OCI-LY3 (cell line): ENCODE measurements at regions not wholly inside any gene's neighbourhood (a gene's known extent, or its start where the extent isn't known, plus 50 kb on each side); places are given as distances from the start of the nearest gene placed in this dataset.
"Not testable (repeated sequence)": the region's sequence is repeated elsewhere in the genome, so short reads cannot be mapped to it uniquely, and the experiment has no call there.

ENCODE experiments used
- H2AFZ ChIP-seq: fragments of 200-600, 300-600 bp; shearing (Covaris generic); 2 replicates; pipeline ENCODE4 v1.6.0; 2014; ENCODE audit warnings: antibody characterized with exemption, low read depth, low read length
- H3K27ac ChIP-seq: fragments of 200-600, 300-600 bp; sonication (generic); 2 replicates; pipeline ENCODE4 v1.5.1; 2014; ENCODE audit warnings: mild to moderate bottlenecking, low read length, moderate library complexity, mixed read lengths
- H3K27me3 ChIP-seq: fragments of 200-600, 300-600 bp; sonication (generic); 2 replicates; pipeline ENCODE4 v1.6.1; 2014; ENCODE audit warnings: low read depth, low read length, mixed read lengths
- H3K36me3 ChIP-seq: fragments of 200-600, 300-600 bp; sonication (generic); replicated peaks from 2 replicates; pipeline ENCODE3; 2014; ENCODE audit warnings: low read depth, low read length, mixed read lengths
- H3K4me1 ChIP-seq: fragments of 300-600, 200-600 bp; sonication (generic); 2 replicates; pipeline ENCODE4 v1.6.1; 2014; ENCODE audit warnings: low read length, mixed read lengths
- H3K4me2 ChIP-seq: fragments of 200-600, 300-600 bp; sonication (generic); 2 replicates; pipeline ENCODE4 v1.6.1; 2014; ENCODE audit warnings: low read length, mixed read lengths
- H3K4me3 ChIP-seq: fragments of 300-600, 200-600 bp; sonication (generic); 2 replicates; pipeline ENCODE4 v1.5.1; 2014; ENCODE audit warnings: antibody characterized with exemption, mild to moderate bottlenecking, low read length, moderate library complexity
- H3K79me2 ChIP-seq: fragments of 300-600, 200-600 bp; shearing (Covaris generic); 2 replicates; pipeline ENCODE4 v1.6.1; 2014; ENCODE audit warnings: mild to moderate bottlenecking, low read length, mixed read lengths
- H3K9ac ChIP-seq: fragments of 300-600, 200-600 bp; shearing (Covaris generic); 2 replicates; pipeline ENCODE4 v1.6.0; 2014; ENCODE audit warnings: mild to moderate bottlenecking, low read length, moderate library complexity
- H3K9me3 ChIP-seq: fragments of 200-600, 300-600 bp; shearing (Covaris generic); 2 replicates; pipeline ENCODE4 v1.6.1; 2014; ENCODE audit warnings: low read length, mixed read lengths; ENCODE audit not compliant: insufficient read depth
- H4K20me1 ChIP-seq: fragments of 200-600, 300-600 bp; sonication (generic); 2 replicates; pipeline ENCODE4 v1.6.1; 2016; ENCODE audit warnings: low read length, mixed read lengths; ENCODE audit not compliant: insufficient read depth
- EZH2phosphoT487 ChIP-seq: fragments of 200-600 bp; shearing (Covaris generic); IDR thresholded peaks from 2 replicates; pipeline ENCODE4 v1.6.1; 2018; ENCODE audit warnings: antibody characterized with exemption, mixed run types, low read depth
- TF ChIP-seq, protein P1 (sequence below): fragments of 200-600, 300-600 bp; sonication (generic); IDR thresholded peaks from 2 replicates; pipeline ENCODE4 v1.5.1; 2014; ENCODE audit warnings: antibody characterized with exemption, low read length, low read depth

DNA sequence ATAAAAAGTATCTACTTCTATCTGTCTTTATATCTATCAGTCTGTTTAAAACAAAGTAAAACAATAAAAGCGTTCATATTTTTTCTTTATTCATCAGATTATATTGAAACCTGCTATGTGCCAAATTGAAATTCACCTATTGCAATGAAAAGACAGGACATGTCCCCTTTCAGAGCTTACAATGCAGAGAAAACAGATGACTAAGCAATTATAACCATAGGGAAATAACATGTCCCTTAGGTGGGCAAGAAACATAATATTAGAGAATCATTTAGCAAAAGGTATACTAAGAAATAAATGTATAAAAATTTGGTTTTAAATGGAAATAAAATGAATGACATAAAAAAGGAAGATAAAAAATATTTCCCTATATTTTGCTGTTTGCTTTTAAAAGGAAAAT, 1421.3 kb downstream of the FSCB start:
- Histone ChIP-seq H4K20me1 (no peaks in the 10 kb centered on the region), H3K9ac (no peak overlapping the region), H3K79me2 (no peaks in the 10 kb centered on the region), H3K36me3 (no peaks in the 10 kb centered on the region), H3K4me3 (no peak overlapping the region), H3K9me3 (no peaks in the 10 kb centered on the region), H3K4me1 (no peaks in the 10 kb centered on the region), H3K27me3 (no peaks in the 10 kb centered on the region), H3K27ac (no peak overlapping the region), H3K4me2 (no peak overlapping the region), H2AFZ (no peak overlapping the region)
- TF ChIP-seq EZH2phosphoT487, result no peak
- TF ChIP-seq, protein P1, sequence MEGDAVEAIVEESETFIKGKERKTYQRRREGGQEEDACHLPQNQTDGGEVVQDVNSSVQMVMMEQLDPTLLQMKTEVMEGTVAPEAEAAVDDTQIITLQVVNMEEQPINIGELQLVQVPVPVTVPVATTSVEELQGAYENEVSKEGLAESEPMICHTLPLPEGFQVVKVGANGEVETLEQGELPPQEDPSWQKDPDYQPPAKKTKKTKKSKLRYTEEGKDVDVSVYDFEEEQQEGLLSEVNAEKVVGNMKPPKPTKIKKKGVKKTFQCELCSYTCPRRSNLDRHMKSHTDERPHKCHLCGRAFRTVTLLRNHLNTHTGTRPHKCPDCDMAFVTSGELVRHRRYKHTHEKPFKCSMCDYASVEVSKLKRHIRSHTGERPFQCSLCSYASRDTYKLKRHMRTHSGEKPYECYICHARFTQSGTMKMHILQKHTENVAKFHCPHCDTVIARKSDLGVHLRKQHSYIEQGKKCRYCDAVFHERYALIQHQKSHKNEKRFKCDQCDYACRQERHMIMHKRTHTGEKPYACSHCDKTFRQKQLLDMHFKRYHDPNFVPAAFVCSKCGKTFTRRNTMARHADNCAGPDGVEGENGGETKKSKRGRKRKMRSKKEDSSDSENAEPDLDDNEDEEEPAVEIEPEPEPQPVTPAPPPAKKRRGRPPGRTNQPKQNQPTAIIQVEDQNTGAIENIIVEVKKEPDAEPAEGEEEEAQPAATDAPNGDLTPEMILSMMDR, result no peak

DNA sequence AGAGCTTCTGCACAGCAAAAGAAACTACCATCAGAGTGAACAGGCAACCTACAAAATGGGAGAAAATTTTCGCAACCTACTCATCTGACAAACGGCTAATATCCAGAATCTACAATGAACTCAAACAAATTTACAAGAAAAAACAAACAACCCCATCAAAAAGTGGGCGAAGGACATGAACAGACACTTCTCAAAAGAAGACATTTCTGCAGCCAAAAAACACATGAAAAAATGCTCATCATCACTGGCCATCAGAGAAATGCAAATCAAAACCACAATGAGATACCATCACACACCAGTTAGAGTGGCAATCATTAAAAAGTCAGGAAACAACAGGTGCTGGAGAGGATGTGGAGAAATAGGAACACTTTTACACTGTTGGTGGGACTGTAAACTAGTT, 1439.7 kb downstream of the FSCB start:
- not testable (repeated sequence) for H3K27ac ChIP-seq, H3K36me3 ChIP-seq, H4K20me1 ChIP-seq, H3K27me3 ChIP-seq, H3K79me2 ChIP-seq, H3K4me3 ChIP-seq, H2AFZ ChIP-seq, H3K9me3 ChIP-seq, H3K4me2 ChIP-seq, H3K9ac ChIP-seq, H3K4me1 ChIP-seq

DNA sequence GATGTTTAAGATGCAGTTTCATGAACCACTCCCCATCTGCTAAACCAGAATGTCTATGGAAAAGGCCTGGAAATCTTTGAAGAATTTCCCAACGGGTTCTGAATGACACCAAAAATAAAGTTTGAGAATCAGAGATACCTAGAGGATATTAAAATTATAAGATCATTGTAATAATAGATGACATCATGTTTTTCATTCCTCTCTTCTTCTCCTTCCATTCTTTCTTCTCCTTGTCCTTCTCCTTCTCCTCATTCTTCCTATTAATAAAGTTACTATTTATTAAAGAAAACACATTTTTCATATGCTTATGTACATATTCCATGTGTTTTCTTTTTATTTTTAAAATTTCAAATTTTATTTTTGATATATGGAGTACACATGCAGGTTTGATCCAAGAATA, 1449.4 kb downstream of the LRFN5 start:
- Histone ChIP-seq H2AFZ (no peak overlapping the region), H3K79me2 (no peaks in the 10 kb centered on the region), H3K36me3 (no peaks in the 10 kb centered on the region), H3K4me1 (no peaks in the 10 kb centered on the region), H3K27ac (no peak overlapping the region), H3K27me3 (no peaks in the 10 kb centered on the region), H4K20me1 (no peaks in the 10 kb centered on the region), H3K4me2 (no peak overlapping the region), H3K9ac (no peak overlapping the region), H3K4me3 (no peak overlapping the region), H3K9me3 (no peaks in the 10 kb centered on the region)
- TF ChIP-seq, protein P1, result no peak
- TF ChIP-seq EZH2phosphoT487, result no peak

- no peaks in the 10 kb centered on the region for H3K79me2 ChIP-seq
- no peak overlapping the region for H3K4me3 ChIP-seq
- no peak for TF ChIP-seq EZH2phosphoT487
- TF ChIP-seq, protein P1, result no peak
- no peaks in the 10 kb centered on the region for H4K20me1 ChIP-seq
- H3K36me3 ChIP-seq, result no peaks in the 10 kb centered on the region
- no peak overlapping the region for H3K4me2 ChIP-seq
- no peaks in the 10 kb centered on the region for H3K4me1 ChIP-seq
- no peak overlapping the region for H2AFZ ChIP-seq
- no peaks in the 10 kb centered on the region for H3K9me3 ChIP-seq
- no peaks in the 10 kb centered on the region for H3K27me3 ChIP-seq
- no peak overlapping the region for H3K9ac ChIP-seq
- no peak overlapping the region for H3K27ac ChIP-seq
Measured at GRCh38 chr14:43052897-43053296, 1446.2 kb downstream of the LRFN5 start.

DNA sequence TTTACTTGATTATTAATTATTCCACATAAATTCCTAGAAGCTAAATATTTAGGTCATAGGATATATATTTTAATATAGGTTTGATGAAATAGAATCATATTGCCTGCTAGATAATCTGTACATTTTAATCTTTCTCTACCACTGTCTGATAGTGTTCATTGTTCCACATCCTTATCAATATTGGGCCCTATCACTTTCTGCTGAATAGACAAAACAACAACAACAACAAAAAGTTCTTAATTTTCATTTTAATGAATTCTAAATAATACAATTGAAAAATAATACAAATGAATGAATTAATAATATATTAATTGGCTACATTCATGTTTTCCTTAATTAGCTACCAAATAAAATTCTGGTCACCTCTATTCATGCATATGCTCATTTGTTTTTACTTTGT, 1437.2 kb downstream of the LRFN5 start:
- no peak overlapping the region for H3K9ac ChIP-seq
- no peaks in the 10 kb centered on the region for H3K36me3 ChIP-seq

More for the DNA sequence above, 1437.2 kb downstream of the LRFN5 start:
- no peaks in the 10 kb centered on the region for H3K79me2 ChIP-seq
- no peak overlapping the region for H3K27ac ChIP-seq
- H3K4me2 ChIP-seq, result no peak overlapping the region
- no peak overlapping the region for H2AFZ ChIP-seq
- no peak for TF ChIP-seq EZH2phosphoT487
- TF ChIP-seq, protein P1, result no peak
- no peaks in the 10 kb centered on the region for H3K27me3 ChIP-seq
- no peaks in the 10 kb centered on the region for H4K20me1 ChIP-seq
- H3K4me1 ChIP-seq, result no peaks in the 10 kb centered on the region
- H3K4me3 ChIP-seq, result no peak overlapping the region
- H3K9me3 ChIP-seq, result no peaks in the 10 kb centered on the region
